ENCODE measurements at regions not wholly inside any gene's neighbourhood (a gene's known extent, or its start where the extent isn't known, plus 50 kb on each side); places are given as distances from the start of the nearest gene placed in this dataset.

- TF ChIP-seq, protein P1, sequence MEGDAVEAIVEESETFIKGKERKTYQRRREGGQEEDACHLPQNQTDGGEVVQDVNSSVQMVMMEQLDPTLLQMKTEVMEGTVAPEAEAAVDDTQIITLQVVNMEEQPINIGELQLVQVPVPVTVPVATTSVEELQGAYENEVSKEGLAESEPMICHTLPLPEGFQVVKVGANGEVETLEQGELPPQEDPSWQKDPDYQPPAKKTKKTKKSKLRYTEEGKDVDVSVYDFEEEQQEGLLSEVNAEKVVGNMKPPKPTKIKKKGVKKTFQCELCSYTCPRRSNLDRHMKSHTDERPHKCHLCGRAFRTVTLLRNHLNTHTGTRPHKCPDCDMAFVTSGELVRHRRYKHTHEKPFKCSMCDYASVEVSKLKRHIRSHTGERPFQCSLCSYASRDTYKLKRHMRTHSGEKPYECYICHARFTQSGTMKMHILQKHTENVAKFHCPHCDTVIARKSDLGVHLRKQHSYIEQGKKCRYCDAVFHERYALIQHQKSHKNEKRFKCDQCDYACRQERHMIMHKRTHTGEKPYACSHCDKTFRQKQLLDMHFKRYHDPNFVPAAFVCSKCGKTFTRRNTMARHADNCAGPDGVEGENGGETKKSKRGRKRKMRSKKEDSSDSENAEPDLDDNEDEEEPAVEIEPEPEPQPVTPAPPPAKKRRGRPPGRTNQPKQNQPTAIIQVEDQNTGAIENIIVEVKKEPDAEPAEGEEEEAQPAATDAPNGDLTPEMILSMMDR (conservative IDR thresholded peaks at IDR 0.05 in 1 of 2, IDR thresholded peaks at IDR 0.05 in 1 of 2; ENCODE audit: low read depth in 1 of 2, low read length in 2 of 2): no peak
- TF ChIP-seq EZH2 (IDR thresholded peaks at IDR 0.05; ENCODE audit: low read length, missing control alignments): no peak
Observed at GRCh38 chr11:42244376-42244775, 784.9 kb upstream of the LRRC4C start.
